RKO (cell line): ENCODE measurements at regions not wholly inside any gene's neighbourhood (a gene's known extent, or its start where the extent isn't known, plus 50 kb on each side); places are given as distances from the start of the nearest gene placed in this dataset.

ENCODE experiments used
- DNase-seq: peaks from one replicate; pipeline ENCODE4 v3.0.0-alpha.2; 2016; ENCODE audit warnings: low spot score

GRCh38 chr22:27148055-27148454, 490.7 kb downstream of the MIAT start:
- DNase-seq: no peak

GRCh38 chr22:27148886-27149470, 491.6 kb downstream of the MIAT start:
- DNase-seq: no peak

- no peak for DNase-seq
Observed at GRCh38 chr22:27149921-27150543, 492.6 kb downstream of the MIAT start.

GRCh38 chr22:27150544-27150941, 493.2 kb downstream of the MIAT start:
- DNase-seq: no peak

GRCh38 chr22:27151407-27151806, 494.0 kb downstream of the MIAT start:
- DNase-seq: no peak

- DNase-seq: no peak
Observed at GRCh38 chr22:27152033-27152432, 494.6 kb downstream of the MIAT start.

GRCh38 chr22:27152883-27153282, 495.5 kb downstream of the MIAT start:
- DNase-seq: no peak

- DNase-seq: no peak
Observed at GRCh38 chr22:27153386-27153785, 496.0 kb downstream of the MIAT start.

- no peak for DNase-seq
Observed at GRCh38 chr22:27154717-27155116, 497.3 kb downstream of the MIAT start.

- DNase-seq: no peak
Observed at GRCh38 chr22:27156821-27157489, 499.6 kb downstream of the MIAT start.

GRCh38 chr22:27157666-27158370, 500.4 kb downstream of the MIAT start:
- DNase-seq: no peak

GRCh38 chr22:27159016-27159415, 501.6 kb downstream of the MIAT start:
- DNase-seq: no peak

- no peak for DNase-seq
Observed at GRCh38 chr22:27159716-27160295, 502.4 kb downstream of the MIAT start.

- DNase-seq: no peak
Observed at GRCh38 chr22:27163162-27164137, 506.1 kb downstream of the MIAT start.

GRCh38 chr22:27164781-27165503, 507.6 kb downstream of the MIAT start:
- no peak for DNase-seq

- no peak for DNase-seq
Observed at GRCh38 chr22:27168681-27169080, 511.3 kb downstream of the MIAT start.

- peak; percentile 5 for DNase-seq
Observed at GRCh38 chr22:27170491-27170890, 513.1 kb downstream of the MIAT start.

- DNase-seq: no peak
Observed at GRCh38 chr22:27171212-27171611, 513.8 kb downstream of the MIAT start.

- no peak for DNase-seq
Observed at GRCh38 chr22:27173530-27173929, 516.1 kb downstream of the MIAT start.

GRCh38 chr22:27175021-27175838, 517.8 kb downstream of the MIAT start:
- DNase-seq: no peak
